ENCODE measurements at regions not wholly inside any gene's neighbourhood (a gene's known extent, or its start where the extent isn't known, plus 50 kb on each side); places are given as distances from the start of the nearest gene placed in this dataset.

DNA sequence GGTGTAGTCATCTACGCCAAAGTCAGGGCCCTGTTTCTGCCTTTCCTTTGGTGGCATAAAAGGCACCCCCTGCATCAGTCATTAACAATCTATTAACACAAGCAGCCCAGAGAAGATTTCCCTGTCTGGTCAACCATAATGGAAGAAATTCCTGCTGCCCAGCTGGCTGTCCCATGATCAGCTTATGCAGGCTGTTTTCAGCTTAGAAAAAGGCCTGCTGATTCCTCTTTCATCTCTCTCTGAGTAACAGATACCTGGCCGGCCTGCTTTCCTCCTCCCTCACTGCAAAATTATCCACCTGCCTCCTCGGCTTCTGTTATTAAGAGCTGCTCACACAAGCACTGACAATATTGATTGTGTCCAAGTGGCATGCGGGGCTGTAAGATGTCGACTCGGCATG lies 70.3 kb upstream of the MMP2 start (continued):
- TF ChIP-seq, protein P1, sequence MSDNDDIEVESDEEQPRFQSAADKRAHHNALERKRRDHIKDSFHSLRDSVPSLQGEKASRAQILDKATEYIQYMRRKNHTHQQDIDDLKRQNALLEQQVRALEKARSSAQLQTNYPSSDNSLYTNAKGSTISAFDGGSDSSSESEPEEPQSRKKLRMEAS (IDR thresholded peaks at IDR 0.05), result no peak
- TF ChIP-seq YY1 (IDR thresholded peaks at IDR 0.05; ENCODE audit: low read depth, low read length), result no peak
- no peak for TF ChIP-seq SP4 (IDR thresholded peaks at IDR 0.05; ENCODE audit: low read length)

Data from H1 (cell line).